NT2/D1 (cell line): ENCODE measurements at regions not wholly inside any gene's neighbourhood (a gene's known extent, or its start where the extent isn't known, plus 50 kb on each side); places are given as distances from the start of the nearest gene placed in this dataset.

Experiments used
- DNase-seq: peaks from one replicate; pipeline ENCODE4 v3.0.0-alpha.2; 2011; ENCODE audit warnings: low read depth, low spot score
- H3K27me3 ChIP-seq: 2 replicates; pipeline ENCODE4 v1.6.0; 2011; ENCODE audit warnings: mild to moderate bottlenecking; ENCODE audit not compliant: insufficient read length, insufficient read depth
- H3K36me3 ChIP-seq: 2 replicates; pipeline ENCODE4 v1.6.1; 2011; ENCODE audit warnings: mild to moderate bottlenecking, low read length, mixed read lengths; ENCODE audit not compliant: insufficient read depth, insufficient read length
- H3K4me1 ChIP-seq: 2 replicates; pipeline ENCODE4 v1.5.1; 2011; ENCODE audit not compliant: insufficient read depth, insufficient read length
- H3K4me3 ChIP-seq: 2 replicates; pipeline ENCODE4 v1.5.1; 2011; ENCODE audit warnings: low read depth; ENCODE audit not compliant: insufficient read length
- H3K9ac ChIP-seq: 2 replicates; pipeline ENCODE4 v1.6.0; 2011; ENCODE audit warnings: low read depth; ENCODE audit not compliant: insufficient read length
- H3K9me3 ChIP-seq: 2 replicates; pipeline ENCODE4 v1.5.1; 2011; ENCODE audit warnings: mild to moderate bottlenecking, low read length; ENCODE audit not compliant: insufficient read depth
- SUZ12 ChIP-seq: IDR thresholded peaks from 2 replicates; pipeline ENCODE4 v1.6.1; 2011; ENCODE audit not compliant: insufficient read length, insufficient read depth; ENCODE audit errors: extremely low read depth
- YY1 ChIP-seq: IDR thresholded peaks from 2 replicates; pipeline ENCODE4 v1.6.1; 2011; ENCODE audit not compliant: insufficient read length, insufficient read depth
- ZNF274 ChIP-seq: IDR thresholded peaks from 2 replicates; pipeline ENCODE4 v1.6.1; 2011; ENCODE audit warnings: mild to moderate bottlenecking, low read depth, low read length

DNA sequence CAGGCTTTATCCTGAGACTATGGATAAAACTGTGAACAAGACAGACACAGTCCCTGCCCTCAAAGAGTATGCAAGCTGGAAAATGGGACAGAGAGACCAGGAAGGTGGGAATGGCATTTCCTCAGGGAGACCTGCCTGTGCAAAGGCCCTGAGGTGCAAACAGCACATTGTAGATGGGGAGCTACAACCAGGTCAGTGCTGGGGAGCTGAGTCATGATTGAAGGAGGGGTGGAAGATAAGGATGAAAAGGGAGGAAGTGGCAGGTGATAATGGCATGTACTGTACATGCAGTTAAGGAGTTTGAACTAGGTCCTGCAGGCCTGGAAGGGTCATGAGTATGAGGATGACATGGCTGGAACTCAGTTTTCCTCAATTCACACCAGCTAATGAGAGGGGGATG is 75.5 kb upstream of the BOD1 start:
- Histone ChIP-seq H3K9ac (no peak overlapping the region), H3K36me3 (no peaks in the 10 kb centered on the region), H3K4me3 (no peak overlapping the region), H3K4me1 (no peaks in the 10 kb centered on the region), H3K27me3 (no peaks in the 10 kb centered on the region), H3K9me3 (0 out of 2 replicates have a peak, but pooled peaks cover 3% of the 10 kb centered on the region)
- DNase-seq: no peak
- no peak for TF ChIP-seq SUZ12
- no peak for TF ChIP-seq YY1
- no peak for TF ChIP-seq ZNF274

DNA sequence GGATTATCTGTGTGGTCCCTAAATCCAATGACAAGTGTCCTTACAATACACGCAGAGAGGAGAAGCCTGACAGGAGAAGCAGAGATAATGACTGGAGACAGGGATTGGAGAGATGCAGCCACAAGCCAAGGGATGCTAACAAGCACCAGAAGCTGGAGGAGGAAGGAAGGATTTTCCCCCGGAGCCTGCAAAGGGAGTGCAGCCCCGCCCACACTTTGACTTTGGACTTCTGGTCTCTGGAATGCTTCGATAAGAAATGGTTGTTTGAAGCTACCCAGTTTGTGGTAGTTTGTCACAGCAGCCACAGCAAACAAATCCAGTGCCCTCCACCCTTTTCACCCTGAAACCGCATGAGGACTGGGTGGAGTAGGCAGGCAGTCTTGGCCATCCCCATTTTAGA is 77.2 kb upstream of the BOD1 start:
- no peak overlapping the region for H3K9ac ChIP-seq
- H3K9me3 ChIP-seq: 0 out of 2 replicates have a peak, but pooled peaks cover 3% of the 10 kb centered on the region
- no peaks in the 10 kb centered on the region for H3K4me1 ChIP-seq
- H3K27me3 ChIP-seq: no peaks in the 10 kb centered on the region
- TF ChIP-seq SUZ12 (no peak), YY1 (no peak), ZNF274 (no peak)
- H3K36me3 ChIP-seq: no peaks in the 10 kb centered on the region
- DNase-seq: no peak
- H3K4me3 ChIP-seq: no peak overlapping the region

DNA sequence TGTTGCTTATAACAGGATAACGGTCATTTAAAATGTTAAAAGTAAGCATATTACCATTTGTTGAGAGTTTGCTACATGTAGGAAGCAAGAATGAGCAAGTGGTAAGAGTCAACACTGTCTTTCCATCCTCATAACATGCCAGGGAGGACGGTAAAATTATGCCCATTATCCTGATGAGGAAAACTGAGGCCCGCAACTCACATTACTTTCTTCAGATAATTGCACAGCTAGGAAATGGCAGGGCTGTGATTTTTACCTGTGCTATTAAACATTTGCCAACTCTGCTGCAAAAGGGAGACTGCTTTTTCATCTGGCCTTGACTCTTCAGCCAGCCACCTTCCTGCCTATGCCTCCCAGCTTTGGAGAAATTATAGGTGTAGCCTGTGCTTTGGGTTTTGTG is 79.8 kb upstream of the BOD1 start:
- no peaks in the 10 kb centered on the region for H3K36me3 ChIP-seq
- no peaks in the 10 kb centered on the region for H3K27me3 ChIP-seq
- H3K9me3 ChIP-seq: 0 out of 2 replicates have a peak, but pooled peaks cover 3% of the 10 kb centered on the region
- TF ChIP-seq SUZ12 (no peak), YY1 (no peak), ZNF274 (no peak)
- no peaks in the 10 kb centered on the region for H3K4me1 ChIP-seq
- no peak overlapping the region for H3K4me3 ChIP-seq
- no peak for DNase-seq
- H3K9ac ChIP-seq: no peak overlapping the region

DNA sequence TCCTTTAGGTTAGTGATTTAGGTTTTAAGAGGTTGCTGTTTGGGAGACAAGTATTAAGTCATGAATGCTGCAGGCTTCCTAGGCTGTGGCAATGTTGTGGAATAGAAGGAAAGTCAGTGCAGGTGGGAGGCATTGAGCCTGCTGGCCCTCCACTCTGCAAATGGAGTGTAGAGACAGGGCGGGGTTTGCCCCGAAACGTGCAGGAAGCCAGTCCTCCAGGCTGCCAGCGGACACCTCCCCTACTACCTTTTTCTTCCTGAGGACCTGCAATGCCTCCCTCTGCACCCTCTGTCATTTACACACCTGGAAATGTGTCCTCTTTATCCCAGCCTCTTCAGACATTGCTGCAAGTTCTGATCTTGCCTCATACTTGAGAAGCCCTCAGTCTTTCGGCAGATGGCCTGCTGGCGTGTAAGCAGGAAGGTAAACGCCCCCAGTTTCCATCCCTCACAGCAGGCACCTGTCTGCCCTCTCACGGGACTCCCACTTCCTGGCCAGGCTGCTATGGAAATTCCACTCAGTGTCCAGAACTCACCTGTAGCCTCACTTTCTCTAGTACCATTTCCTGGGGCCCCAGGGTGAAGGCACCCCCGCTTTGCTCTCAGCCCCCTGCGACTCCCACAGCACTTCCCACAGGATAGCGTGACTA is 81.6 kb upstream of the BOD1 start:
- Histone ChIP-seq H3K4me3 (no peak overlapping the region), H3K27me3 (no peaks in the 10 kb centered on the region), H3K9me3 (0 out of 2 replicates have a peak, but pooled peaks cover 3% of the 10 kb centered on the region), H3K36me3 (no peaks in the 10 kb centered on the region), H3K4me1 (peaks cover 5% of the 10 kb centered on the region), H3K9ac (no peak overlapping the region)
- TF ChIP-seq ZNF274 (no peak), YY1 (no peak), SUZ12 (no peak)
- no peak for DNase-seq

DNA sequence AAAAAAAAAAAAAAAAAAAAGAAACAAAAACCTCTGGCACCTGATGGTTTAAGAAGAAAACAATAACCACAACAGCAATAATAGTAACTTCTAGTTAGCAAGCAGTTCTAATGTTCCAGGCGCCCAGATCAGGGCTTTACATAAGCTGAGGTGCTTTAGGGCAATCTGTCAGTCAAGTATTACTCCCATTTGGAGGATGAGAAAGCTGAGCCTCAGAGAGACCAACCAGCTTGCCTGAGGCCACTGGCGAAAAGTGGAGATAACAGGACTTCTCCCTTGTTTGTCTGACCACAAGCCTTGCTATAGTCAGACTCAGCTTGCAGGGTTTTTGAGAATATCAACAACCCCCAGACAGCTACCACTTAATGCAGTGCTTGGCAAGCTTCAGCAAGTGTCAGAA is 83.5 kb upstream of the BOD1 start:
- Histone ChIP-seq H3K9me3 (no peaks in the 10 kb centered on the region), H3K27me3 (no peaks in the 10 kb centered on the region), H3K4me1 (peaks cover 7% of the 10 kb centered on the region), H3K4me3 (no peak overlapping the region), H3K36me3 (no peaks in the 10 kb centered on the region), H3K9ac (no peak overlapping the region)
- DNase-seq: no peak
- TF ChIP-seq SUZ12 (no peak), ZNF274 (no peak), YY1 (no peak)

DNA sequence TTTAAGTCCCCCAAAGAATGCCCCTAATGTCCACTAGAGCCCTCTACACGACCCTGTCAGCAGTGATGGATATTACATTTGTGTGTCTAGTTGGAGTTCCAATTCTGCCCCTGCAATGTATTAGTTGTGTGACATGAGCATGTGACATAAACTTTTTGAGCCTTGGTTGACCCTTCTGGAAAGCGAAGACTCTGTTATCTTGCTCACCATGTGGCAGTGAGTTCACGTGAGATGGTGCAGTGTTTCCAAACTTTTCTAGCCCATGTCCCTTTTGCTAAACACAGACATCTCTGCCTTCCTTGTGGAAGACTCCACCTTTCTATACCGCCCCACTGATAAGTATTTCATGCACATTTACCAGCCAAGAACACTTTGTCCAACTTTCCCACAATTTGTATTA is 87.0 kb upstream of the BOD1 start:
- Histone ChIP-seq H3K4me1 (peaks cover 11% of the 10 kb centered on the region), H3K36me3 (no peaks in the 10 kb centered on the region), H3K4me3 (no peak overlapping the region), H3K9me3 (no peaks in the 10 kb centered on the region), H3K27me3 (no peaks in the 10 kb centered on the region), H3K9ac (no peak overlapping the region)
- no peak for DNase-seq
- no peak for TF ChIP-seq YY1
- no peak for TF ChIP-seq SUZ12
- TF ChIP-seq ZNF274: no peak

DNA sequence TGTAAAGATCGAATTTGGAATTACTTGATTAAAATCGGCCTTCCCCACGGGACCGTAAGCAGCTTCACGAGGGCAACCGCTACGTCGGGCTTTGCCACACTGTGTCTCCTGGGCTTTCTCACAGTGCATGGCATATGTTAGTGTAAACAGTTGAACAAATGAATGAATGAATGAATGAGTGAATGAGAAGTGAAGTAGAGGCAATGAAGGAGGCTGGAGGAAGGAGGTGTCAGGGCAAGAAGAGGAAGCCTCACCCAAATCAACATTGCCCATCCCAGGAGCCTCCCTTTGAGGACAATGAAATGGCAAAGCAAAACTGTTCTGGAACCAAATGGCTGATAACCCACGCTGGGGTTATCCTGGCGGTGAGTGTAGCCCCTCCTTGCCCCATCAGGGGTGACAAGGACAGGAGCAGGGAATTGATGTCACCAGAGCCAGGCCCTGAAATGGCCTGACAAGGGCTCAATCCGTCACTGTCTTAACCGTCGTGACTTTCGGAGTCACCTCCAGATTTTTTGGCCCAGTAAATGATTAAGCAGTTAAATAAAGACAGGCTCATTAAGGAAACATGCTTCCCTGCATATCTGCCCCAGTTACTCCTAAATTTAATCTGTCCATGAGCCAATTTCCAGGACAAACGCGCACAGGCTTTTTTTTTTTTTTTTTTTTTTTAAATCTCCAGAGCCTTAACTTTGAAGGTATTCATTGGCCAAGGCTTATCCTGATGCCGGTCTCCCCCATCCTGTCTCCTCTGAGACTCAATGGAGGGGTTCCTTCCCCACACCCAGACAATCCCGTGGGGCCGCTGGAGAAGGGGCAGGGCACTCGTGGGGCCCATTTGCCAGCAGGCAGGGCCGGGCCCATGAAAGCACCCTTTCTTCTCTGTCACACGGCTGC is 88.4 kb upstream of the BOD1 start:
- TF ChIP-seq YY1 (no peak), ZNF274 (no peak), SUZ12 (no peak)
- Histone ChIP-seq H3K36me3 (no peaks in the 10 kb centered on the region), H3K4me3 (no peak overlapping the region), H3K9ac (no peak overlapping the region), H3K9me3 (no peaks in the 10 kb centered on the region), H3K4me1 (peaks cover 12% of the 10 kb centered on the region), H3K27me3 (no peaks in the 10 kb centered on the region)
- no peak for DNase-seq
